GM18502 (cell line): ENCODE measurements at regions not wholly inside any gene's neighbourhood (a gene's known extent, or its start where the extent isn't known, plus 50 kb on each side); places are given as distances from the start of the nearest gene placed in this dataset.

ENCODE experiments used
- ATAC-seq: cut with Tn5 transposase; IDR thresholded peaks from one replicate; pipeline ENCODE4 v1.9.1; 2021; ENCODE audit warnings: mild to moderate bottlenecking; ENCODE audit not compliant: unreplicated experiment, poor library complexity

GRCh38 chr15:39207532-39208115, 373.3 kb upstream of the THBS1 start:
- ATAC-seq = no peak

- ATAC-seq = no peak
Observed at GRCh38 chr15:39208187-39208586, 372.7 kb upstream of the THBS1 start.

- ATAC-seq = no peak
Observed at GRCh38 chr15:39209548-39210211, 371.2 kb upstream of the THBS1 start.

- ATAC-seq = no peak
Observed at GRCh38 chr15:39211108-39211979, 369.5 kb upstream of the THBS1 start.

GRCh38 chr15:39213385-39213840, 367.5 kb upstream of the THBS1 start:
- no peak for ATAC-seq

- no peak for ATAC-seq
Observed at GRCh38 chr15:39215015-39215414, 365.9 kb upstream of the THBS1 start.

GRCh38 chr15:39216816-39217215, 364.1 kb upstream of the THBS1 start:
- ATAC-seq = no peak

GRCh38 chr15:39219608-39220007, 361.3 kb upstream of the THBS1 start:
- no peak for ATAC-seq

GRCh38 chr15:39226169-39226937, 354.5 kb upstream of the THBS1 start:
- no peak for ATAC-seq

GRCh38 chr15:39227001-39227400, 353.9 kb upstream of the THBS1 start:
- ATAC-seq = no peak

- ATAC-seq = no peak
Observed at GRCh38 chr15:39228889-39229288, 352.0 kb upstream of the THBS1 start.

- ATAC-seq = no peak
Observed at GRCh38 chr15:39230205-39230907, 350.5 kb upstream of the THBS1 start.

- ATAC-seq = no peak
Observed at GRCh38 chr15:39230908-39231285, 350.0 kb upstream of the THBS1 start.

- ATAC-seq = no peak
Observed at GRCh38 chr15:39232512-39232911, 348.4 kb upstream of the THBS1 start.

- no peak for ATAC-seq
Observed at GRCh38 chr15:39235084-39235795, 345.6 kb upstream of the THBS1 start.

GRCh38 chr15:39236375-39236774, 344.5 kb upstream of the THBS1 start:
- ATAC-seq = no peak

- ATAC-seq = no peak
Observed at GRCh38 chr15:39238443-39238842, 342.4 kb upstream of the THBS1 start.

GRCh38 chr15:39239562-39239961, 341.3 kb upstream of the THBS1 start:
- ATAC-seq = no peak

GRCh38 chr15:39242345-39242744, 338.5 kb upstream of the THBS1 start:
- ATAC-seq = no peak
